DND-41 (cell line): ENCODE measurements at regions not wholly inside any gene's neighbourhood (a gene's known extent, or its start where the extent isn't known, plus 50 kb on each side); places are given as distances from the start of the nearest gene placed in this dataset.

Experiments
- CTCF ChIP-seq: IDR thresholded peaks from 2 replicates; pipeline ENCODE4 v1.5.1; 2012; ENCODE audit warnings: borderline replicate concordance, low read length, moderate library complexity, mild to moderate bottlenecking; ENCODE audit not compliant: poor library complexity, severe bottlenecking; ENCODE audit errors: extremely low read depth
- EZH2 ChIP-seq: IDR thresholded peaks from 3 replicates; pipeline ENCODE4 v1.6.1; 2012; ENCODE audit warnings: borderline replicate concordance, low read depth, mild to moderate bottlenecking, moderate library complexity, low read length, inconsistent platforms; ENCODE audit not compliant: severe bottlenecking

- TF ChIP-seq CTCF = no peak
- TF ChIP-seq EZH2 = no peak
These were observed 372.7 kb downstream of the SHQ1 start for GRCh38 chr3:72475258-72476138.
